MCF 10A (cell line): ENCODE measurements at regions not wholly inside any gene's neighbourhood (a gene's known extent, or its start where the extent isn't known, plus 50 kb on each side); places are given as distances from the start of the nearest gene placed in this dataset.

Experiments used
- BruUV-seq: library from RNA; stranded (reverse); fragments of 400-500 nt; replicated peaks from 2 replicates; lab custom pipeline; 2021; lab: Mats Ljungman, UMichigan
- CTCF ChIA-PET: fragments of 300-600 bp; sonication (Branson Sonifier 250); formaldehyde crosslinking; extraction: SDS; loops from one replicate; lab custom pipeline; 2021; ENCODE audit warnings: antibody characterized with exemption, inconsistent platforms; lab: Yijun Ruan, JAX
- POLR2A ChIA-PET: fragments of 300-600, 350-650 bp; sonication (Branson Sonifier 250); formaldehyde crosslinking; extraction: SDS; loops from one replicate; lab custom pipeline; 2020; ENCODE audit warnings: antibody characterized with exemption, inconsistent platforms; lab: Yijun Ruan, JAX
- DNase-seq: peaks from one replicate; pipeline ENCODE4 v3.0.0-alpha.2; 2018; ENCODE audit not compliant: unreplicated experiment
- H3K27ac Mint-ChIP-seq: one replicate; pipeline ENCODE4 v1.8.0; 2022; ENCODE audit warnings: mild to moderate bottlenecking, low read depth, mixed read lengths; ENCODE audit not compliant: unreplicated experiment
- H3K27me3 Mint-ChIP-seq: one replicate; pipeline ENCODE4 v1.8.0; 2022; ENCODE audit warnings: mixed read lengths; ENCODE audit not compliant: insufficient read depth, unreplicated experiment
- H3K36me3 Mint-ChIP-seq: one replicate; pipeline ENCODE4 v1.8.0; 2022; ENCODE audit warnings: mild to moderate bottlenecking, moderate library complexity, mixed read lengths; ENCODE audit not compliant: insufficient read depth, unreplicated experiment
- H3K4me1 Mint-ChIP-seq: one replicate; pipeline ENCODE4 v1.8.0; 2022; ENCODE audit warnings: mixed read lengths; ENCODE audit not compliant: insufficient read depth, unreplicated experiment
- H3K4me3 Mint-ChIP-seq: one replicate; pipeline ENCODE4 v1.8.0; 2022; ENCODE audit warnings: mild to moderate bottlenecking, moderate library complexity, mixed read lengths; ENCODE audit not compliant: unreplicated experiment
- H3K9me3 Mint-ChIP-seq: one replicate; pipeline ENCODE4 v1.8.0; 2022; ENCODE audit warnings: mixed read lengths; ENCODE audit not compliant: unreplicated experiment
- intact Hi-C: fragments of 100-400 bp; cut with micrococcal nuclease; formaldehyde crosslinking; loops from 2 replicates; pipeline ENCODE4 v1.14.1; 2022
- TF ChIP-seq, protein P1 (sequence below): fragments of 200-600 bp; IDR thresholded peaks from one replicate; pipeline ENCODE4 v1.8.0; 2022; ENCODE audit warnings: antibody characterized with exemption, mild to moderate bottlenecking; ENCODE audit not compliant: unreplicated experiment

DNA sequence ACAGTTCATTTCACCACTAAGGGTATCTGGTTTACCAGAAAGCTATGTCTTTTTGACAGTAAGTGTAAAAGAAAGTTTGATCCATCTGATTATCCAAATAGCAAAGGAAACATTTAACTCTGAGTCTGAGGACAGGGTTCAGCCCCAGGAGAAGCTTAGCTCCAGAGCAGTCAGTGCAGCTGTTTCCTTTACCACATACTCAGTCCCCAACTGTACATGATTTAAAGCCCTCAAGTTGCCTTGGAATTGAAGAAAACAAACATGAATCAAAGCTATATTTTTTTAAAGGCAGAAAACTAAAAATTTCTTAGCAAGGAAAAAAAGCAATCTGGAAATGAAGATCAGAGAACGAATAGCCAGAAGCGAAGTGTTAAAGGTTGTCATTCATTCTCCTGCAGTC lies 746.0 kb downstream of the METTL4 start:
- no peak for DNase-seq
- POLR2A ChIA-PET: interaction anchor here (0.7 to 1.3 kb wide), 2 partner anchors 8 kb away, joined by 4 read pairs; no protein-coding TSS in a partner anchor
- CTCF ChIA-PET: interaction anchor here (0.6 kb wide), 2 partner anchors 165 to 1701 kb away, joined by 3 read pairs; no protein-coding TSS in a partner anchor
- Mint-ChIP-seq H3K27me3 (no peaks in the 10 kb centered on the region), H3K9me3 (no peaks in the 10 kb centered on the region), H3K4me3 (no peak overlapping the region), H3K27ac (no peak overlapping the region), H3K4me1 (no peaks in the 10 kb centered on the region), H3K36me3 (no peaks in the 10 kb centered on the region)
- BruUV-seq: no TSS peak
- TF ChIP-seq, protein P1, sequence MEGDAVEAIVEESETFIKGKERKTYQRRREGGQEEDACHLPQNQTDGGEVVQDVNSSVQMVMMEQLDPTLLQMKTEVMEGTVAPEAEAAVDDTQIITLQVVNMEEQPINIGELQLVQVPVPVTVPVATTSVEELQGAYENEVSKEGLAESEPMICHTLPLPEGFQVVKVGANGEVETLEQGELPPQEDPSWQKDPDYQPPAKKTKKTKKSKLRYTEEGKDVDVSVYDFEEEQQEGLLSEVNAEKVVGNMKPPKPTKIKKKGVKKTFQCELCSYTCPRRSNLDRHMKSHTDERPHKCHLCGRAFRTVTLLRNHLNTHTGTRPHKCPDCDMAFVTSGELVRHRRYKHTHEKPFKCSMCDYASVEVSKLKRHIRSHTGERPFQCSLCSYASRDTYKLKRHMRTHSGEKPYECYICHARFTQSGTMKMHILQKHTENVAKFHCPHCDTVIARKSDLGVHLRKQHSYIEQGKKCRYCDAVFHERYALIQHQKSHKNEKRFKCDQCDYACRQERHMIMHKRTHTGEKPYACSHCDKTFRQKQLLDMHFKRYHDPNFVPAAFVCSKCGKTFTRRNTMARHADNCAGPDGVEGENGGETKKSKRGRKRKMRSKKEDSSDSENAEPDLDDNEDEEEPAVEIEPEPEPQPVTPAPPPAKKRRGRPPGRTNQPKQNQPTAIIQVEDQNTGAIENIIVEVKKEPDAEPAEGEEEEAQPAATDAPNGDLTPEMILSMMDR: no peak
- intact Hi-C loops: no loop called here

DNA sequence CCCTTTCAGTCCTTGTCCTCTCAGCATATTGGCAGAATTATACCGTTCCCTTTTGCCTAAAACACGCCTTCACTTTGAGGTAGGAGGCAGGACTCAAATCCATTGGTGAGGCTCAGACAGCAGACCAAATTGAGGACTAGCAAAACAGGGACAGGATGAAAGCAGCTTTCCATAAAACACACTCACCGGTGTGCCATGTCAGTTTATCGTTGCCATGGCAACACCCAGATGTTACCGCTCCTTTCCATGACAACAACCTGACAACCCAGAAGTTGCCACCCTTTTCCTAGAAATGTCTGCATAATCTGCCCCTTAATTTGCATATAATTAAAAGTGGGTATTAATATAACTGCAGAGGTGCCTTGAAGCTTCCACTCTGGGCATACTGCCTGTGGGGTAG lies 730.4 kb downstream of the METTL4 start:
- no peak for DNase-seq
- ChIA-PET CTCF (interaction anchor here (0.9 kb wide), 1 partner anchor 10 kb away, joined by 3 read pairs; no protein-coding TSS in a partner anchor), POLR2A (no interaction called here)
- Mint-ChIP-seq H3K4me3 (no peak overlapping the region), H3K27ac (no peak overlapping the region), H3K27me3 (no peaks in the 10 kb centered on the region), H3K4me1 (no peaks in the 10 kb centered on the region), H3K36me3 (no peaks in the 10 kb centered on the region), H3K9me3 (no peaks in the 10 kb centered on the region)
- no TSS peak for BruUV-seq
- intact Hi-C loops: no loop called here
- TF ChIP-seq, protein P1: no peak

DNA sequence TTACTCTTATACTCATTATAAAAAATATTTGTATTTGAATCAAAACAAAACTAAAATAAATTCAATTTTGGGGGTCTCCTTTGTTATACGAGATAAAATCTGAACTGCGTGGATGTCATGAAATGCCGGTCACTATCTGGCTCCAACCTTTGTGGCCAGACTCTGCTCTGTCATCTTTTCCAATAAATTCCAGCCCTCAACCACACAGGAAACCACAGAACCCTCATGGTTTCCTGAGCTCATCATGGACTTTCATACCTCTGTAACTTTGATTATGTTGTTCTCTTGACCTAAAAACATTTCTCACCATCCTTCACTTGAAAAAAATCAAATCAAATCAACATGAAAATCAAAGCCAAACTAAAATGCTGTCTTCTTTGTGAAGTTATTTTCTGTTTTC lies 724.7 kb downstream of the METTL4 start:
- peak; percentile 44 for DNase-seq
- intact Hi-C loops: no loop called here
- H3K9me3 Mint-ChIP-seq: no peaks in the 10 kb centered on the region
- ChIA-PET CTCF (interaction anchor here (0.6 to 1.5 kb wide), 2 partner anchors 10 to 11 kb away, joined by 3 to 5 read pairs; no protein-coding TSS in a partner anchor), POLR2A (no interaction called here)
- peaks cover 31% of the 10 kb centered on the region for H3K4me1 Mint-ChIP-seq
- TF ChIP-seq, protein P1: no peak
- H3K36me3 Mint-ChIP-seq: no peaks in the 10 kb centered on the region
- H3K27me3 Mint-ChIP-seq: no peaks in the 10 kb centered on the region
- BruUV-seq: no TSS peak
- H3K27ac Mint-ChIP-seq: no peak overlapping the region
- no peak overlapping the region for H3K4me3 Mint-ChIP-seq

DNA sequence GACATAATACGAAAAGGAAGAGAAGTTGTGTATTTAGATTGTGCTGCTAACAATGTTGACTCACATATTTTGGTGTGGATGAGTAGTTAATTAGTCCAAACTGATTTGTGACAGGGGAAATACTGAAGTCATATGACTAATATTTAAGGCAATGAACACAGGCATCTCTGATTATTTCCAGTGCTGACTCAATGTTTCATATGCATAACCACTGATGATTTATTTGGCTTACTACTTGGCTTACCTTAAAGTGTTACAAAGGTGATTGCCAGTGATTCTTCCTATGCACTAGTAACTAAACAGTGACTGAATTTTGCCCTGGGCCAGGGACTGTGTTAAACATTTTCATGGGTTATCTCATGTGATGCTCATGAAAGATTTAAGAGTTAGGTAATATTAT lies 722.6 kb downstream of the METTL4 start:
- CTCF ChIA-PET: no interaction called here
- POLR2A ChIA-PET: no interaction called here
- BruUV-seq: no TSS peak
- Mint-ChIP-seq H3K4me3 (no peak overlapping the region), H3K27me3 (no peaks in the 10 kb centered on the region), H3K36me3 (no peaks in the 10 kb centered on the region), H3K9me3 (no peaks in the 10 kb centered on the region), H3K27ac (no peak overlapping the region), H3K4me1 (peaks cover 31% of the 10 kb centered on the region)
- intact Hi-C loops: no loop called here
- DNase-seq: peak; percentile 23
- TF ChIP-seq, protein P1: no peak
